GM12878 (cell line): ENCODE measurements at regions not wholly inside any gene's neighbourhood (a gene's known extent, or its start where the extent isn't known, plus 50 kb on each side); places are given as distances from the start of the nearest gene placed in this dataset.
A peak's percentile ranks its signal among the peaks of the same experiment; 100 is the strongest.

Source experiments
- ATAC-seq: fragments of 200-7000 bp; cut with Tn5 transposase; 3 replicates; pipeline ENCODE4 v1.9.1; 2020; ENCODE audit warnings: mild to moderate bottlenecking, moderate library complexity
- BruUV-seq: library from RNA; stranded (reverse); fragments of 400-500 nt; replicated peaks from 2 replicates; lab custom pipeline; 2021; lab: Mats Ljungman, UMichigan
- CTCF ChIA-PET: fragments of 300-600 bp; sonication (Branson Sonifier 250); formaldehyde crosslinking; extraction: SDS; loops from one replicate; lab custom pipeline; 2021; ENCODE audit warnings: inconsistent platforms; lab: Yijun Ruan, JAX
- POLR2A ChIA-PET: fragments of 350-600 bp; formaldehyde crosslinking; extraction: SDS; loops from one replicate; lab custom pipeline; 2021; ENCODE audit warnings: inconsistent platforms; lab: Charles Lee
- RAD21 ChIA-PET: fragments of 300-600 bp; sonication (Branson Sonifier 250); formaldehyde crosslinking; loops from one replicate; lab custom pipeline; 2023; ENCODE audit warnings: antibody characterized with exemption; ENCODE audit not compliant: unreplicated experiment; lab: Charles Lee
- SMC1A ChIA-PET: fragments of 300-600 bp; sonication (Branson Sonifier 250); formaldehyde crosslinking; loops from one replicate; lab custom pipeline; 2023; ENCODE audit not compliant: unreplicated experiment, uncharacterized antibody; lab: Charles Lee
- DNase-seq: peaks from one replicate; pipeline ENCODE4 v3.0.0-alpha.2; 2011; ENCODE audit warnings: low read depth, low spot score
- FAIRE-seq: peaks from 3 replicates; lab custom pipeline; 2011; peaks lifted over from hg19 to GRCh38; lab: Jason Lieb, UNC
- H2AFZ ChIP-seq: 2 replicates; pipeline ENCODE4 v1.6.0; 2011; ENCODE audit warnings: low read depth, low read length, control low read depth; ENCODE audit not compliant: control insufficient read depth
- H3K27ac ChIP-seq: 2 replicates; pipeline ENCODE4 v1.5.1; 2011; ENCODE audit warnings: control low read depth; ENCODE audit not compliant: control insufficient read depth, insufficient read depth
- H3K27me3 ChIP-seq, 2 experiments: replicated peaks in 1 of 2; 2 replicates each; pipeline versions ENCODE4 v1.6.0 to v1.6.1; 2011; ENCODE audit warnings: low read length in 1 of 2; ENCODE audit not compliant: control insufficient read depth in 2 of 2, insufficient read depth in 2 of 2
- H3K36me3 ChIP-seq, 2 experiments: 2 replicates each; pipeline ENCODE4 v1.5.1; 2011; ENCODE audit warnings: low read length in 1 of 2; ENCODE audit not compliant: control insufficient read depth in 2 of 2, insufficient read depth in 2 of 2
- H3K4me1 ChIP-seq: 2 replicates; pipeline ENCODE4 v1.6.1; 2011; ENCODE audit warnings: mild to moderate bottlenecking, low read length, moderate library complexity, mixed read lengths; ENCODE audit not compliant: control insufficient read depth, insufficient read depth
- H3K4me2 ChIP-seq: 2 replicates; pipeline ENCODE4 v1.6.0; 2011; ENCODE audit warnings: control low read depth; ENCODE audit not compliant: control insufficient read depth, insufficient read depth
- H3K4me3 ChIP-seq: fragments of 200-600 bp; sonication (generic); 2 replicates; pipeline ENCODE4 v1.5.1; 2016
- H3K79me2 ChIP-seq: 2 replicates; pipeline ENCODE4 v1.6.0; 2011; ENCODE audit warnings: low read length; ENCODE audit not compliant: control insufficient read depth, insufficient read depth
- H3K9ac ChIP-seq: 2 replicates; pipeline ENCODE4 v1.8.0; 2011; ENCODE audit warnings: low read length, control low read depth, mixed read lengths; ENCODE audit not compliant: control insufficient read depth, insufficient read depth
- H3K9me3 ChIP-seq: replicated peaks from 3 replicates; pipeline ENCODE4 v1.5.1; 2011; ENCODE audit warnings: mild to moderate bottlenecking, low read length; ENCODE audit not compliant: control insufficient read depth, insufficient read depth
- H4K20me1 ChIP-seq: 2 replicates; pipeline ENCODE4 v1.6.0; 2011; ENCODE audit not compliant: control insufficient read depth, insufficient read depth
- ASH2L ChIP-seq: fragments of 300-600, 200-600 bp; sonication (generic); IDR thresholded peaks from 2 replicates; pipeline ENCODE4 v1.6.1; 2017; ENCODE audit warnings: low read depth, mild to moderate bottlenecking, borderline replicate concordance
- BCL11A ChIP-seq: IDR thresholded peaks from 2 replicates; pipeline ENCODE4 v1.6.1; 2011; ENCODE audit warnings: low read depth, low read length
- BCLAF1 ChIP-seq: fragments of 450-650 bp; IDR thresholded peaks from 2 replicates; pipeline ENCODE4 v1.6.1; 2017; ENCODE audit warnings: antibody characterized with exemption, mild to moderate bottlenecking, moderate library complexity
- BHLHE40 ChIP-seq, 2 experiments: fragments of 450-650 bp in 1 of 2; IDR thresholded peaks; 2 replicates each; pipeline ENCODE4 v1.6.1; 2011 to 2017; ENCODE audit warnings: low read depth in 2 of 2, borderline replicate concordance in 1 of 2, improper control_type of control experiment in 1 of 2, low read length in 1 of 2, mild to moderate bottlenecking in 1 of 2
- ELK1 ChIP-seq: IDR thresholded peaks from 2 replicates; pipeline ENCODE4 v1.6.1; 2012; ENCODE audit warnings: low read depth, low read length, improper control_type of control experiment
- GABPA ChIP-seq: IDR thresholded peaks from 2 replicates; pipeline ENCODE4 v1.6.1; 2014; ENCODE audit warnings: antibody characterized with exemption, low read depth, mild to moderate bottlenecking, inconsistent platforms
- IRF5 ChIP-seq: fragments of 450-650 bp; IDR thresholded peaks from 2 replicates; pipeline ENCODE4 v1.6.1; 2017; ENCODE audit warnings: borderline replicate concordance
- JUNB ChIP-seq: IDR thresholded peaks from 2 replicates; pipeline ENCODE4 v1.6.1; 2016; ENCODE audit warnings: antibody characterized with exemption, mild to moderate bottlenecking
- KDM1A ChIP-seq: fragments of 200-600 bp; sonication (generic); IDR thresholded peaks from 2 replicates; pipeline ENCODE4 v1.6.1; 2016; ENCODE audit warnings: borderline replicate concordance
- MYB ChIP-seq: fragments of 150-350 bp; IDR thresholded peaks from 2 replicates; pipeline ENCODE4 v1.6.1; 2014; ENCODE audit warnings: mild to moderate bottlenecking, low read depth, low read length, borderline replicate concordance
- NBN ChIP-seq: fragments of 450-650 bp; IDR thresholded peaks from 2 replicates; pipeline ENCODE4 v1.6.1; 2016
- NFYB ChIP-seq: IDR thresholded peaks from 2 replicates; pipeline ENCODE4 v1.6.1; 2011; ENCODE audit warnings: low read depth, mild to moderate bottlenecking, low read length, improper control_type of control experiment, moderate library complexity; ENCODE audit not compliant: insufficient read depth
- RUNX3 ChIP-seq: IDR thresholded peaks from 2 replicates; pipeline ENCODE4 v1.6.1; 2012; ENCODE audit warnings: low read length, inconsistent platforms
- SREBF1 ChIP-seq: IDR thresholded peaks from 2 replicates; pipeline ENCODE4 v1.6.1; 2012; ENCODE audit warnings: mild to moderate bottlenecking, low read length
- SREBF2 ChIP-seq: IDR thresholded peaks from 2 replicates; pipeline ENCODE4 v1.6.1; 2012; ENCODE audit warnings: mild to moderate bottlenecking, low read length
- STAT1 ChIP-seq: fragments of 450-650 bp; conservative IDR thresholded peaks from 2 replicates; pipeline ENCODE4 v1.6.1; 2014; ENCODE audit warnings: antibody characterized with exemption, mild to moderate bottlenecking
- STAT3 ChIP-seq: IDR thresholded peaks from 2 replicates; pipeline ENCODE4 v1.6.1; 2011; ENCODE audit warnings: low read depth, low read length, improper control_type of control experiment
- TCF7 ChIP-seq: IDR thresholded peaks from 2 replicates; pipeline ENCODE4 v1.6.1; 2014; ENCODE audit warnings: antibody characterized with exemption, borderline replicate concordance
- WGBS: methylation state at CpG from one replicate; pipeline ENCODE4 v1.1.6; 2016; ENCODE audit warnings: low lambda C conversion rate; ENCODE audit not compliant: insufficient replicate concordance, insufficient coverage; ENCODE audit errors: missing lambda C conversion rate; 5-methylcytosine and 5-hydroxymethylcytosine counted together
- in situ Hi-C: fragments of 300-500 bp; cut with MboI; formaldehyde crosslinking; loops from 9 replicates; pipeline ENCODE4 v1.14.3; 2018; ENCODE audit warnings: mixed read lengths
- intact Hi-C: fragments of 100-400 bp; cut with micrococcal nuclease; formaldehyde crosslinking; loops from one replicate; pipeline ENCODE4 v1.14.2; 2022; ENCODE audit not compliant: unreplicated experiment

GRCh38 chr6:26216886-26217713 lies 129.9 kb downstream of the HFE start:
- ChIA-PET RAD21 (interaction anchor here (0.7 to 3.6 kb wide), 29 partner anchors 10 to 910 kb away, joined by 3 to 36 read pairs (median 5); a partner anchor contains a TSS), POLR2A (interaction anchor here (0.7 to 4.9 kb wide), 31 partner anchors 10 to 1621 kb away, joined by 3 to 85 read pairs (median 5); a partner anchor contains a TSS), CTCF (interaction anchor here (0.8 to 3.8 kb wide), 14 partner anchors 12 to 1595 kb away, joined by 3 to 25 read pairs (median 4); a partner anchor contains a TSS), SMC1A (interaction anchor here (0.7 to 4.1 kb wide), 27 partner anchors 8 to 321 kb away, joined by 3 to 32 read pairs (median 6); partner anchors contain the start of gene HMGN4)
- intact Hi-C loops (loop anchor here (1.0 to 2.0 kb wide), 7 partner anchors 12 to 93 kb away; a partner anchor contains a TSS), in situ Hi-C loops (no loop called here)
- no peak for FAIRE-seq
- peak; percentile 60 for ATAC-seq
- Histone ChIP-seq H3K9me3 (no peaks in the 10 kb centered on the region), H3K4me2 (peak overlapping the region; percentile 87), H3K9ac (peak overlapping the region; percentile 75), H2AFZ (peak overlapping the region; percentile 54), H3K79me2 (peaks cover 4% of the 10 kb centered on the region; the same call in 1 of the 2 replicates), H4K20me1 (no peaks in the 10 kb centered on the region), H3K27me3 (no peaks in the 10 kb centered on the region), H3K4me3 (peak overlapping the region; percentile 57), H3K4me1 (peaks cover 12% of the 10 kb centered on the region), H3K27ac (peak overlapping the region; percentile 93), H3K36me3 (no peaks in the 10 kb centered on the region)
- WGBS, result 1% methylated on average over 44 of the region's 44 CpGs
- DNase-seq, result no peak
- TSS peak; percentile 100 for BruUV-seq
- peak; percentile 87; the same call in 1 of the 2 replicates for TF ChIP-seq NBN
- no peak for TF ChIP-seq GABPA
- TF ChIP-seq ELK1, result peak; percentile 55; the same call in 1 of the 2 replicates
- peak; percentile 40; the same call in 1 of the 2 replicates for TF ChIP-seq ASH2L
- TF ChIP-seq STAT3, result peak; percentile 10; the same call in 1 of the 2 replicates
- no peak for TF ChIP-seq KDM1A
- no peak for TF ChIP-seq SREBF2
- no peak for TF ChIP-seq IRF5
- peak; percentile 92 to 96 for TF ChIP-seq BHLHE40 (IDR thresholded peaks at IDR 0.05; ENCODE audit: borderline replicate concordance in 1 of 2, low read depth in 2 of 2, low read length in 1 of 2)
- no peak for TF ChIP-seq MYB
- TF ChIP-seq STAT1, result 0 out of 2 replicates have a peak, but pooled peaks have one; percentile 27
- peak; percentile 63; the same call in 1 of the 2 replicates for TF ChIP-seq TCF7
- 0 out of 2 replicates have a peak, but pooled peaks have one; percentile 10 for TF ChIP-seq RUNX3
- TF ChIP-seq SREBF1, result no peak
- no peak for TF ChIP-seq BCL11A
- TF ChIP-seq NFYB, result no peak
- peak; percentile 56; the same call in 1 of the 2 replicates for TF ChIP-seq BCLAF1
- TF ChIP-seq JUNB, result no peak
